Common myeloid progenitor, CD34-positive (primary cell): ENCODE measurements at regions not wholly inside any gene's neighbourhood (a gene's known extent, or its start where the extent isn't known, plus 50 kb on each side); places are given as distances from the start of the nearest gene placed in this dataset.

Experiments
- CTCF ChIA-PET: fragments of 350-600 bp; sonication (Branson Sonifier 250); formaldehyde crosslinking; loops from one replicate; lab custom pipeline; 2021; ENCODE audit warnings: antibody characterized with exemption; lab: Charles Lee
- POLR2A ChIA-PET: fragments of 350-600 bp; sonication (Branson Sonifier 250); formaldehyde crosslinking; loops from one replicate; lab custom pipeline; 2021; ENCODE audit warnings: antibody characterized with exemption; lab: Charles Lee
- DNase-seq, 3 donors: peaks; one replicate each; pipeline versions ENCODE4 v3.0.0 to v3.0.0-alpha.2; 2013
- H3K27ac ChIP-seq, 2 experiments: 1 replicate in 1 of 2; 2 replicates in 1 of 2; pipeline ENCODE4 v1.7.0; 2013; ENCODE audit warnings: inconsistent platforms in 2 of 2, low read length in 2 of 2, mild to moderate bottlenecking in 2 of 2, low read depth in 1 of 2, moderate library complexity in 1 of 2; ENCODE audit not compliant: severe bottlenecking in 2 of 2, insufficient read depth in 1 of 2, poor library complexity in 1 of 2
- H3K27me3 ChIP-seq, 5 experiments: replicated peaks in 2 of 5; 1 replicate in 3 of 5; 2 replicates in 2 of 5; pipeline versions ENCODE4 v1.6.1 to v1.7.0; 2013; ENCODE audit warnings: low read length in 4 of 5, mild to moderate bottlenecking in 2 of 5, moderate library complexity in 2 of 5, inconsistent platforms in 1 of 5; ENCODE audit not compliant: insufficient read depth in 5 of 5, control insufficient read depth in 4 of 5
- H3K36me3 ChIP-seq, 4 experiments: 1 replicate in 2 of 4; 2 replicates in 2 of 4; pipeline versions ENCODE4 v1.6.1 to v1.7.0; 2013; ENCODE audit warnings: low read length in 3 of 4, control low read depth in 1 of 4, mild to moderate bottlenecking in 1 of 4; ENCODE audit not compliant: control insufficient read depth in 4 of 4, insufficient read depth in 4 of 4
- H3K4me1 ChIP-seq, 4 experiments: 1 replicate in 3 of 4; 2 replicates in 1 of 4; pipeline versions ENCODE4 v1.6.1 to v1.7.1; 2013; ENCODE audit warnings: low read length in 3 of 4, mild to moderate bottlenecking in 3 of 4, control low read depth in 1 of 4, inconsistent platforms in 1 of 4, moderate library complexity in 1 of 4; ENCODE audit not compliant: control insufficient read depth in 4 of 4, insufficient read depth in 4 of 4; ENCODE audit errors: control extremely low read depth in 1 of 4
- H3K4me3 ChIP-seq, 7 experiments: 1 replicate in 4 of 7; 2 replicates in 3 of 7; pipeline versions ENCODE4 v1.5.1 to v1.7.0; 2013; ENCODE audit warnings: mild to moderate bottlenecking in 7 of 7, low read length in 6 of 7, moderate library complexity in 6 of 7, inconsistent platforms in 2 of 7, low read depth in 2 of 7, control low read depth in 1 of 7; ENCODE audit not compliant: insufficient read depth in 4 of 7, control insufficient read depth in 1 of 7; ENCODE audit errors: extremely low read depth in 1 of 7
- H3K9me3 ChIP-seq, 5 experiments: 1 replicate in 4 of 5; 2 replicates in 1 of 5; pipeline versions ENCODE4 v1.6.1 to v1.7.1; 2013; ENCODE audit warnings: low read length in 4 of 5, mild to moderate bottlenecking in 2 of 5, inconsistent platforms in 1 of 5, low read depth in 1 of 5, moderate library complexity in 1 of 5; ENCODE audit not compliant: control insufficient read depth in 4 of 5, insufficient read depth in 2 of 5; ENCODE audit errors: control extremely low read depth in 1 of 5
- WGBS: methylation state at CpG from one replicate; pipeline ENCODE4 v1.1.5; 2013; ENCODE audit not compliant: insufficient coverage; 5-methylcytosine and 5-hydroxymethylcytosine counted together

- ChIA-PET CTCF (interaction anchor here (1.1 to 1.4 kb wide), 4 partner anchors 12 to 144 kb away, joined by 3 to 6 read pairs (median 4); no protein-coding TSS in a partner anchor), POLR2A (no interaction called here)
- 84% methylated on average over 3 of the region's 8 CpGs for WGBS
- Histone ChIP-seq H3K4me1 (no peaks in the 10 kb centered on the region), H3K27me3 (no peaks in the 10 kb centered on the region), H3K36me3 (no peaks in the 10 kb centered on the region), H3K9me3 (no peaks in the 10 kb centered on the region), H3K27ac (no peak overlapping the region), H3K4me3 (no peak overlapping the region)
- DNase-seq: no peak
Observed at GRCh38 chr7:155228459-155228845, 69.2 kb upstream of the INSIG1 start.

- Histone ChIP-seq H3K36me3 (no peaks in the 10 kb centered on the region), H3K27ac (no peak overlapping the region), H3K27me3 (no peaks in the 10 kb centered on the region), H3K4me3 (no peak overlapping the region), H3K4me1 (no peaks in the 10 kb centered on the region), H3K9me3 (no peaks in the 10 kb centered on the region)
- WGBS: 100% methylated on average over 9 of the region's 9 CpGs
- CTCF ChIA-PET: interaction anchor here (1.1 to 1.3 kb wide), 2 partner anchors 12 to 144 kb away, joined by 3 to 4 read pairs; no protein-coding TSS in a partner anchor
- DNase-seq: no peak
- POLR2A ChIA-PET: no interaction called here
Observed at GRCh38 chr7:155228894-155229293, 68.8 kb upstream of the INSIG1 start.

DNA sequence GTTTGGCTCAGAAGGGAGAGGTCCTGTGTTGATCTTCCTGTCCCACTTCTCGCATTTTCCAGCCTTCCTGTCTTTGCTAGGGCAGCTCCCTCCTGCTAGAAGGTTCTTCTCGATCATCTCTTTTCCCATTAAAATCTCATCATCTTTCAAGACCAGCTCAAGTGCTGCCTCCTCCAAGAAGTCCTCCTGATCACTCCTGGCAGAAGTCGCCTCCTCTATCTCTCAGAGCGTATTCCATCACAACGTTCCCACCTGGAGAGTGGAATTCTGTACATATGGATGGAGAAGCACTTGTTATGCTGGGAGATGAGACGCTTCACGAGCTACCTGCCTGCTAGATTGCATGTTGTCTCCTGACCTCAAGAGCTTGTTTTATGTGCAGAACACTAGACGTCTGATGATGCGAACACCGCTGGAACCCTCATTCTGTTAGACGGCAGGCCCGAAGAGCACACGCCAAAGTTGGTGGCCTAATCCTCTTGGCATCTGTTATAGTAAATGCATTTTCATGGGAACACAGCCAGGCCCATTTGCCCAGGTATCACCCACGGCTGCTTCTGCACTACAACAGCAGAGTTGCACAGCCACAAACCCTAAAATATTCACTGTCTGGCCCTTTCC, 68.0 kb upstream of the INSIG1 start:
- no peaks in the 10 kb centered on the region for H3K4me1 ChIP-seq
- no peaks in the 10 kb centered on the region for H3K36me3 ChIP-seq
- no peak for DNase-seq
- POLR2A ChIA-PET: no interaction called here
- H3K27ac ChIP-seq: no peak overlapping the region
- H3K4me3 ChIP-seq: no peak overlapping the region
- H3K27me3 ChIP-seq: no peaks in the 10 kb centered on the region
- 96% methylated on average over 10 of the region's 14 CpGs for WGBS
- CTCF ChIA-PET: interaction anchor here (1.3 to 1.4 kb wide), 3 partner anchors 8 to 51 kb away, joined by 4 to 5 read pairs (median 4); no protein-coding TSS in a partner anchor
- no peaks in the 10 kb centered on the region for H3K9me3 ChIP-seq

DNA sequence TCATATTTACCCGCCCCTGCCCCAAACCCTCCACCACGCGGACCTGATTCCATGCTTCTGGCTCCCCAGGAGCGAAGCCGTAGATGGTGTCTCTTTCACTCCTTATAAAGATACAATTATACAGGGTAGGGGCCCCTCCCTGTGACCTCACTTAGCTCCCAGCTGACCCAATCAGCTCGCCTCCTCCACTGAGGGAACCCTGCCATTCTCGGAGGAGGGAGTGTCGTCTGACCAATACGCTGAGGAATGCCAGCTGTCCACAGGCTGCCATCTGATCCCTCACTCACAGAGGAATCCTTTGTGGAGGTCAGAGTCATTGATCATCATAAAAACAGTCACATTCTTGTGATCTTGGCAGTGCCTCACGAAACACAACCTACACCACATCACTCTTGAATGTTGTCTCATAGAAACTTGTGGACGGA, 67.5 kb upstream of the INSIG1 start:
- CTCF ChIA-PET: interaction anchor here (1.3 to 1.4 kb wide), 2 partner anchors 8 to 51 kb away, joined by 4 to 5 read pairs; no protein-coding TSS in a partner anchor
- POLR2A ChIA-PET: no interaction called here
- DNase-seq: no peak
- no peaks in the 10 kb centered on the region for H3K27me3 ChIP-seq
- H3K9me3 ChIP-seq: no peaks in the 10 kb centered on the region
- WGBS: 98% methylated on average over 9 of the region's 11 CpGs
- H3K4me3 ChIP-seq: no peak overlapping the region
- H3K36me3 ChIP-seq: no peaks in the 10 kb centered on the region
- H3K4me1 ChIP-seq: no peaks in the 10 kb centered on the region
- H3K27ac ChIP-seq: no peak overlapping the region

DNA sequence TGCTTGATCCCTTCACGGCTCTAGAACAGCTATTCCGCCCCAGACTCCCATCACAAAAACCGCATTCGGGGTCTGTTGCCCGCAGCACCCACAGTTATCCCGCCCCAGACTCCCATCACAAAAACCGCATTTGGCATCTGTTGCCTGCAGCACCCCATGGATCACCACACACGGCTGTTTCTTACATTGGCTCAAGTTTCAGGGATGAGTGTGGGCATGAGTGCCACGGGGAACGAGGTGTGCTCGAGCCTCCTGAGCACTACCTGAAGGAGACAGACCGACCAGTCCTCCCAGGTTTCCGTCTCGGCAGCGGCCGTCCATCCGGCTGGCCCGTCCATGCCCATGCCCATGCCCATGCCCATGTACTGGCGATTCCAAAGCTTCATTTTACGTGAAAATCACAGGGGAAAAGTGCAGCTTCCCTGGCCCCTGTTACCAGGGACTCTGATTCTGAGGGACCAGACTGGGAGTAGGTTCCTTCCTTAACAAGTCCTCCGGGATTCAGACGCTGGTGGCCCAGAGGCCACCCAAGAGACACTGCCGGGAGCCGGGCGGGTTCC, 66.4 kb upstream of the INSIG1 start:
- peaks cover 0 to 1% (median 0%) of the 10 kb centered on the region in 4 experiments for H3K4me1 ChIP-seq
- no peaks in the 10 kb centered on the region for H3K27me3 ChIP-seq
- ChIA-PET CTCF (no interaction called here), POLR2A (no interaction called here)
- no peak overlapping the region for H3K4me3 ChIP-seq
- no peaks in the 10 kb centered on the region for H3K36me3 ChIP-seq
- no peak for DNase-seq
- no peak overlapping the region for H3K27ac ChIP-seq
- H3K9me3 ChIP-seq: no peaks in the 10 kb centered on the region
- 97% methylated on average over 23 of the region's 25 CpGs for WGBS

GRCh38 chr7:155231941-155232340, 65.7 kb upstream of the INSIG1 start:
- WGBS: 95% methylated on average over 12 of the region's 12 CpGs
- Histone ChIP-seq H3K9me3 (no peaks in the 10 kb centered on the region), H3K27me3 (no peaks in the 10 kb centered on the region), H3K27ac (no peak overlapping the region), H3K4me1 (peaks cover 0 to 5% (median 5%) of the 10 kb centered on the region in 4 experiments), H3K36me3 (no peaks in the 10 kb centered on the region), H3K4me3 (no peak overlapping the region)
- CTCF ChIA-PET: no interaction called here
- POLR2A ChIA-PET: no interaction called here
- no peak for DNase-seq

DNA sequence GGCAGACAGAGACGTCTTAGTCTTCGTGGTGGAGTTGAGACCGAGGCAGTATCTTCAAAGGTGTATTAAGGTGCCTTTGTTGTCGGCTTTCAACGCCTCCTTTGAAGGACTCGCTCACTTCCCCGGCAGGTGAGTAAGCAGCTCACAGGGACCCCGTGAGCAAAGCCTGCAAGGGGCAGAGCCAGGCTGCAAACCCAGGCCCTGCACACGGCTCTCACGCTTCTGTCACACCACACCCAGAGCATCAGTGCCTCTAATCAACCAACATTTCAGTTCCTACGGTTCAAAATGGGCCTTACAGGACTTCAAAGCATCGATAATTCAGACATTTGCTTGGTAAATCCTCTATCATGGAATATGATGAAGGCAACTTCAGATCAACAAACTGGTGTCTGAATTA, 64.8 kb upstream of the INSIG1 start:
- CTCF ChIA-PET: interaction anchor here (1.2 to 2.1 kb wide), 2 partner anchors 110 to 112 kb away, joined by 4 read pairs; no protein-coding TSS in a partner anchor
- DNase-seq: no peak
- Histone ChIP-seq H3K27me3 (no peaks in the 10 kb centered on the region), H3K27ac (no peak overlapping the region), H3K4me1 (peaks cover 0 to 14% (median 10%) of the 10 kb centered on the region in 4 experiments), H3K4me3 (no peak overlapping the region), H3K36me3 (no peaks in the 10 kb centered on the region), H3K9me3 (no peaks in the 10 kb centered on the region)
- 94% methylated on average over 9 of the region's 12 CpGs for WGBS
- POLR2A ChIA-PET: no interaction called here
